Mesothelial cell of epicardium (in vitro differentiated cells): ENCODE measurements at regions not wholly inside any gene's neighbourhood (a gene's known extent, or its start where the extent isn't known, plus 50 kb on each side); places are given as distances from the start of the nearest gene placed in this dataset.

Source experiments
- DNase-seq, 2 experiments: peaks; one replicate each; pipeline ENCODE4 v3.0.0; 2021; ENCODE audit warnings: low spot score in 2 of 2; ENCODE audit not compliant: unreplicated experiment in 2 of 2
- H3K27ac Mint-ChIP-seq: 2 replicates; pipeline ENCODE4 v1.8.0; 2021; ENCODE audit warnings: mixed read lengths
- H3K27me3 Mint-ChIP-seq: 2 replicates; pipeline ENCODE4 v1.8.0; 2021; ENCODE audit warnings: low read depth, mixed read lengths
- H3K36me3 Mint-ChIP-seq: 2 replicates; pipeline ENCODE4 v1.8.0; 2021; ENCODE audit warnings: mixed read lengths
- H3K4me1 Mint-ChIP-seq: 2 replicates; pipeline ENCODE4 v1.8.0; 2021; ENCODE audit warnings: mixed read lengths
- H3K4me3 Mint-ChIP-seq: 2 replicates; pipeline ENCODE4 v1.8.0; 2021; ENCODE audit warnings: mild to moderate bottlenecking, moderate library complexity, mixed read lengths
- H3K9me3 Mint-ChIP-seq: 2 replicates; pipeline ENCODE4 v1.8.0; 2021; ENCODE audit warnings: mixed read lengths
- TF ChIP-seq, protein P1 (sequence below): fragments of 200-600 bp; sonication (generic); IDR thresholded peaks from one replicate; pipeline ENCODE4 v1.5.0; 2021; ENCODE audit warnings: antibody characterized with exemption; ENCODE audit not compliant: unreplicated experiment

DNA sequence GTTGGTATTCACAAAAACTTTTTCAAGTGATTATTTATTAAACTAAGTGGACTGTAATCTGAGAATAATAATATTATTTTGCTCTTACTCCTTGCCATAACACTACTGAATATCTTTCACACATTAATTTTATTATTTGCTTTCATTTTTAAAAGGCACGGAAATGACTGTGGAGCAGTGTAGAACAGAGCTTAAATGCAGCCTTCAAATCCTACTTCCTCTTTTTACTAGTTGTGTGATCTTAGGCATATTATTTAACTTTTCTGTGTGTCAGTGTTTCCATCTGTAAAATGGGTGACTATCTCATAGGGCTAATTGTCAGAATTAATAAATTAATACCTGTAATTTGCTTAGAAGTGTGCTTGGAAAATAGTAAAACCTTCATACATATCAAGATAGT is 55.5 kb upstream of the SLC8A1 start:
- peaks cover 16% of the 10 kb centered on the region for H3K4me1 Mint-ChIP-seq
- H3K36me3 Mint-ChIP-seq: no peaks in the 10 kb centered on the region
- H3K27ac Mint-ChIP-seq: no peak overlapping the region
- H3K9me3 Mint-ChIP-seq: no peaks in the 10 kb centered on the region
- H3K4me3 Mint-ChIP-seq: no peak overlapping the region
- no peaks in the 10 kb centered on the region for H3K27me3 Mint-ChIP-seq
- no peak for DNase-seq
- TF ChIP-seq, protein P1, sequence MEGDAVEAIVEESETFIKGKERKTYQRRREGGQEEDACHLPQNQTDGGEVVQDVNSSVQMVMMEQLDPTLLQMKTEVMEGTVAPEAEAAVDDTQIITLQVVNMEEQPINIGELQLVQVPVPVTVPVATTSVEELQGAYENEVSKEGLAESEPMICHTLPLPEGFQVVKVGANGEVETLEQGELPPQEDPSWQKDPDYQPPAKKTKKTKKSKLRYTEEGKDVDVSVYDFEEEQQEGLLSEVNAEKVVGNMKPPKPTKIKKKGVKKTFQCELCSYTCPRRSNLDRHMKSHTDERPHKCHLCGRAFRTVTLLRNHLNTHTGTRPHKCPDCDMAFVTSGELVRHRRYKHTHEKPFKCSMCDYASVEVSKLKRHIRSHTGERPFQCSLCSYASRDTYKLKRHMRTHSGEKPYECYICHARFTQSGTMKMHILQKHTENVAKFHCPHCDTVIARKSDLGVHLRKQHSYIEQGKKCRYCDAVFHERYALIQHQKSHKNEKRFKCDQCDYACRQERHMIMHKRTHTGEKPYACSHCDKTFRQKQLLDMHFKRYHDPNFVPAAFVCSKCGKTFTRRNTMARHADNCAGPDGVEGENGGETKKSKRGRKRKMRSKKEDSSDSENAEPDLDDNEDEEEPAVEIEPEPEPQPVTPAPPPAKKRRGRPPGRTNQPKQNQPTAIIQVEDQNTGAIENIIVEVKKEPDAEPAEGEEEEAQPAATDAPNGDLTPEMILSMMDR: no peak

DNA sequence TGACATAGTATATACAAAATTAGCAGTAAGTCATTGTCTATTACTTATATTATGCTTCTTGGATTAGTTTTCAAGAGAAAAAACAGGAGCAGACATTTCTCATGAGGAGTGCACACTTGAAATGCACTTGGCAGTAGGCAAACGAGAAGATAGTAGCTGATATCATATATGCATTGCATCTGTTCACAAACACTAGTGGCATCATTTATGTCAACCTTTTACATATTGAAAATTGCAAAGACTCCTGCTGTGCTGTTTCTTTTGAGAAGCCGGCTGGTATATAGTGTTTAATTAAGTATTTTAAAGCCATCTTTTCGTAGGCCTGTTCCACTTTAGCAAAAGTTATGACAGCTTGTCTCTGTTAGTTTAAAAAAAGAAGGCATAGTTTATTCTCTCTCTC is 58.4 kb upstream of the SLC8A1 start:
- Mint-ChIP-seq H3K9me3 (no peaks in the 10 kb centered on the region), H3K27me3 (no peaks in the 10 kb centered on the region)

DNA sequence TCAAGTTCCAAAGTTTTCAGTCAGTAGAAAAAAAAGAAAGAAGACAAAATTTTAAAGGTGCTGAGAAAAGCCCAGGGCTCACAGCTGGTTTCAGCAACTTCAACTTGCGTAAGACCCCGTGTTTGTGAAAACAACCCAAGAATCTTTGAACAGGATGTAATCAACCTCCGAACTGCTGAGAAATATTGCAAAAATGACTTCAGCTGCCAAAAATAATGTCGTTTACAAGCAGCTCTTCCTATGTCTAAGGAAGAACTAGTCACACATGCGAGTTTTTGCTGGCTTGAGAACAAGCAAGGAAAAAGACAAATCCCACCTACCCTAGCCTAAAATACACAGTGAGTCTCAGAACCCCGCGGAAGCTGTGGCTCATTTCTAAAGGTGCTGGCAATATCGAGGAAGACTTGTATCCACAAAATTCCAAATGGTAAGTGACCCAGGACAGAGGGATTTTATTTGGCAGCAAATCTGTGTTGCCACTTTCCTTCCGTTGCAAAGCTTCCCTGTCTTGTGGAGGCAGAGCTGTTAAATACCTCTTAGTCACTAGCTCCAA is 59.8 kb upstream of the SLC8A1 start:
- no peaks in the 10 kb centered on the region for H3K9me3 Mint-ChIP-seq

More for the DNA sequence above, 58.4 kb upstream of the SLC8A1 start:
- Mint-ChIP-seq H3K36me3 (no peaks in the 10 kb centered on the region), H3K27ac (no peak overlapping the region), H3K4me1 (peaks cover 20% of the 10 kb centered on the region), H3K4me3 (no peak overlapping the region)
- TF ChIP-seq, protein P1: no peak
- DNase-seq: no peak

DNA sequence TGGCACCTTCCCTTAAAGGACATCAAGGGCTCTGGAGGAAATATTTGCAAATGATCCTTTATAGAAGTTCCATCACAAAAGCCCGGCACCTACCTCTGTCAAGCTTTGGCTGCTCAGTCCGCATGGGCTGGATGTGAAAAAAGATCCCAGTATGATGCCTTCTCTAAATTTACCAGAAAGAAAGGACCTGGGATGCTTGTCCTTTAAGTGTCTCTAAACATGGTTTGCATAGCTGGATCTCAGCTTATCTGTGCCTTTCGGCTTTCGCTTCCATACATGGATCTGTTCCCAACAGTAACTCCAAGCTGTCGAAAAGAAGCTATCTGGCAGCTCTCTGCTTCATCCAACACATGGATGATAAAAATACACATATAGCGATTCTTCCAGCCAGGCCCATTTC is 60.4 kb upstream of the SLC8A1 start:
- Mint-ChIP-seq H3K27me3 (no peaks in the 10 kb centered on the region), H3K36me3 (no peaks in the 10 kb centered on the region)

More for the DNA sequence above, 59.8 kb upstream of the SLC8A1 start:
- peak overlapping the region; percentile 16 for H3K4me3 Mint-ChIP-seq
- H3K27ac Mint-ChIP-seq: peak overlapping the region; percentile 54
- H3K27me3 Mint-ChIP-seq: no peaks in the 10 kb centered on the region
- H3K4me1 Mint-ChIP-seq: peaks cover 20% of the 10 kb centered on the region
- TF ChIP-seq, protein P1: no peak
- no peaks in the 10 kb centered on the region for H3K36me3 Mint-ChIP-seq
- no peak for DNase-seq

DNA sequence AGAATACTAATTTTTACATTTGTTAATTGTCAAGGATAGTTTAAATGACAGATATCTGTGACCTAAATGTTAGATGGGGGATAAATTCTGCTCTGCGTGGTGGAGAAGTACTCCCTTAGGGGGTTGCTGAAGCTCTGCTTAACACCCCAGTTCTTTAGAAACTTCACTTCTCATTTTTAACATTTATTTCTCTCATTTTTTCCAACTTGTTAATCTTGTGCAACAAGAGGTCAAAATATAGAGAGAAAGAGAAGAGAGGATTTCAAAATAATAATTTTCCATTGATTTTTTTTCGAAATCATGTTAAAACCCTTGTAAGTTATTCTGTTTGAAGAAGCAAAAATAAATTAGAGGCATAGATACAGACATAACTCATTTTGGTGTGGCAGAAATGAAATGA is 61.3 kb upstream of the SLC8A1 start:
- Mint-ChIP-seq H3K27me3 (no peaks in the 10 kb centered on the region), H3K4me1 (peaks cover 20% of the 10 kb centered on the region), H3K9me3 (peaks cover 6% of the 10 kb centered on the region), H3K4me3 (no peak overlapping the region), H3K36me3 (no peaks in the 10 kb centered on the region), H3K27ac (no peak overlapping the region)
- no peak for DNase-seq
- TF ChIP-seq, protein P1: no peak

More for the DNA sequence above, 60.4 kb upstream of the SLC8A1 start:
- no peak for DNase-seq
- H3K4me3 Mint-ChIP-seq: no peak overlapping the region
- peaks cover 20% of the 10 kb centered on the region for H3K4me1 Mint-ChIP-seq
- H3K27ac Mint-ChIP-seq: peak overlapping the region; percentile 50
- TF ChIP-seq, protein P1: no peak
- peaks cover 2% of the 10 kb centered on the region for H3K9me3 Mint-ChIP-seq

DNA sequence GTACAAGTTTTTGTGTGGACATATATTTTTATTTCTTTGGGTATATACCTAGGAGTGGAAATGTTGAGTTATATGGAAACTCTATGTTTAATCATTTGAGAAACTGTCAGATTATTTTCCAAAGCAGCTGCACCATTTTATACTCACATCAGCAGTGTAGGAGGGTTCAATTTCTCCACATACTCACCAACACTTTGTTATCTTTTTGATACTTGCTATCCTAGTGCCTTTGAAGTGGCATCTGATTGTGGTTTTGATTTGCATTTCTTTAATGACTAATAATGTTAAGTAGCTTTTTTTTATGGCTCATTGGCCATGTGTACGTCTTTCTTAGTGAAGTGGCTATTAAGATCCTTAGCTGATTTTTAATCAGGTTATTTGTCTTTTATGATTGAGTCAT is 64.7 kb upstream of the SLC8A1 start:
- TF ChIP-seq, protein P1: no peak
- Mint-ChIP-seq H3K27ac (no peak overlapping the region), H3K27me3 (no peaks in the 10 kb centered on the region), H3K36me3 (no peaks in the 10 kb centered on the region), H3K4me1 (peaks cover 11% of the 10 kb centered on the region), H3K4me3 (no peak overlapping the region), H3K9me3 (peaks cover 10% of the 10 kb centered on the region)
- no peak for DNase-seq
